ENCODE measurements at regions not wholly inside any gene's neighbourhood (a gene's known extent, or its start where the extent isn't known, plus 50 kb on each side); places are given as distances from the start of the nearest gene placed in this dataset.

DNA sequence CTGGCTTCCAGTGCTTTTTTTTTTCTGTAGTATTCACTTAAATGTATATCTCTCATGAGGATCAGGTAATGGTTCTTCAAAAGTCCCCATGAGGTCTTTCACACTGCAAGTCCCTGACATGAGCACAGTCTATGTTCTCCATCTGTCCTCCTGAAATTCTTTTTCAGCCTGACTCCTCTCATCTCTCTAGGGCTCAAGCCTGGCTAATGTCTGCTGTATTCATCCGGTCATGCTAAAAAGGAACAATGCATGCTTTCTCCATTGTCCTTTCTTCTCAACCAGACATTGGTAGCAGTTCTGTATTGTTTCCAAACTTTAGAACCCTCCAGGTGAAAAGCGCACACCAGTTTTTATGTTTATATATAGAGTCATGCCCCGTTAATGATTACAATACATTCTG is 368.3 kb upstream of the OLFM3 start:
- CTCF ChIA-PET: no interaction called here
- no peaks in the 10 kb centered on the region for H3K27me3 Mint-ChIP-seq (ENCODE audit: insufficient read depth, unreplicated experiment)
- BruUV-seq (replicated peaks): no TSS peak
- H3K4me3 ChIP-seq (ENCODE audit: low read depth, low read length): no peak overlapping the region
- H3K9me3 ChIP-seq: no peaks in the 10 kb centered on the region
- intact Hi-C loops (cut with micrococcal nuclease; ENCODE audit: unreplicated experiment): no loop called here
- no peaks in the 10 kb centered on the region for H3K4me1 ChIP-seq
- no peaks in the 10 kb centered on the region for H3K36me3 ChIP-seq (ENCODE audit: control insufficient read depth, insufficient read depth, low read length)
- DNase-seq: no peak
- H3K27ac Mint-ChIP-seq (ENCODE audit: unreplicated experiment): no peak overlapping the region
- TF ChIP-seq, protein P1, sequence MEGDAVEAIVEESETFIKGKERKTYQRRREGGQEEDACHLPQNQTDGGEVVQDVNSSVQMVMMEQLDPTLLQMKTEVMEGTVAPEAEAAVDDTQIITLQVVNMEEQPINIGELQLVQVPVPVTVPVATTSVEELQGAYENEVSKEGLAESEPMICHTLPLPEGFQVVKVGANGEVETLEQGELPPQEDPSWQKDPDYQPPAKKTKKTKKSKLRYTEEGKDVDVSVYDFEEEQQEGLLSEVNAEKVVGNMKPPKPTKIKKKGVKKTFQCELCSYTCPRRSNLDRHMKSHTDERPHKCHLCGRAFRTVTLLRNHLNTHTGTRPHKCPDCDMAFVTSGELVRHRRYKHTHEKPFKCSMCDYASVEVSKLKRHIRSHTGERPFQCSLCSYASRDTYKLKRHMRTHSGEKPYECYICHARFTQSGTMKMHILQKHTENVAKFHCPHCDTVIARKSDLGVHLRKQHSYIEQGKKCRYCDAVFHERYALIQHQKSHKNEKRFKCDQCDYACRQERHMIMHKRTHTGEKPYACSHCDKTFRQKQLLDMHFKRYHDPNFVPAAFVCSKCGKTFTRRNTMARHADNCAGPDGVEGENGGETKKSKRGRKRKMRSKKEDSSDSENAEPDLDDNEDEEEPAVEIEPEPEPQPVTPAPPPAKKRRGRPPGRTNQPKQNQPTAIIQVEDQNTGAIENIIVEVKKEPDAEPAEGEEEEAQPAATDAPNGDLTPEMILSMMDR (IDR thresholded peaks at IDR 0.05; ENCODE audit: insufficient read depth in 1 of 2, low read depth in 1 of 2, low read length in 1 of 2, severe bottlenecking in 1 of 2, unreplicated experiment in 1 of 2): no peak
- H3K4me3 Mint-ChIP-seq (ENCODE audit: unreplicated experiment): no peak overlapping the region
- POLR2A ChIA-PET: no interaction called here
- H3K27me3 ChIP-seq (replicated peaks; ENCODE audit: control insufficient read depth, insufficient read depth, low read length): no peaks in the 10 kb centered on the region
- H3K9me3 Mint-ChIP-seq (ENCODE audit: unreplicated experiment): no peaks in the 10 kb centered on the region
- no peaks in the 10 kb centered on the region for H3K36me3 Mint-ChIP-seq (ENCODE audit: insufficient read depth, unreplicated experiment)
- no peaks in the 10 kb centered on the region for H3K4me1 Mint-ChIP-seq (ENCODE audit: low read depth, unreplicated experiment)

GRCh38 chr1:102336602-102337001 is 339.9 kb upstream of the OLFM3 start:
- no peaks in the 10 kb centered on the region for H3K27me3 ChIP-seq (replicated peaks; ENCODE audit: control insufficient read depth, insufficient read depth, low read length)
- no peaks in the 10 kb centered on the region for H3K4me1 ChIP-seq
- no peaks in the 10 kb centered on the region for H3K4me1 Mint-ChIP-seq (ENCODE audit: low read depth, unreplicated experiment)
- no peak for DNase-seq
- H3K9me3 ChIP-seq: no peaks in the 10 kb centered on the region
- no peak overlapping the region for H3K4me3 ChIP-seq (ENCODE audit: low read depth, low read length)
- ChIA-PET POLR2A (no interaction called here), CTCF (no interaction called here)
- H3K27me3 Mint-ChIP-seq (ENCODE audit: insufficient read depth, unreplicated experiment): no peaks in the 10 kb centered on the region
- no TSS peak for BruUV-seq (replicated peaks)
- TF ChIP-seq, protein P1 (IDR thresholded peaks at IDR 0.05; ENCODE audit: insufficient read depth in 1 of 2, low read depth in 1 of 2, low read length in 1 of 2, severe bottlenecking in 1 of 2, unreplicated experiment in 1 of 2): no peak
- H3K36me3 ChIP-seq (ENCODE audit: control insufficient read depth, insufficient read depth, low read length): no peaks in the 10 kb centered on the region
- no peak overlapping the region for H3K27ac Mint-ChIP-seq (ENCODE audit: unreplicated experiment)
- H3K36me3 Mint-ChIP-seq (ENCODE audit: insufficient read depth, unreplicated experiment): no peaks in the 10 kb centered on the region
- no peaks in the 10 kb centered on the region for H3K9me3 Mint-ChIP-seq (ENCODE audit: unreplicated experiment)
- H3K4me3 Mint-ChIP-seq (ENCODE audit: unreplicated experiment): no peak overlapping the region
- intact Hi-C loops (cut with micrococcal nuclease; ENCODE audit: unreplicated experiment): no loop called here

- TF ChIP-seq, protein P1 (IDR thresholded peaks at IDR 0.05; ENCODE audit: insufficient read depth in 1 of 2, low read depth in 1 of 2, low read length in 1 of 2, severe bottlenecking in 1 of 2, unreplicated experiment in 1 of 2): no peak
- Mint-ChIP-seq H3K27me3 (ENCODE audit: insufficient read depth, unreplicated experiment) (no peaks in the 10 kb centered on the region), H3K27ac (ENCODE audit: unreplicated experiment) (no peak overlapping the region), H3K4me1 (ENCODE audit: low read depth, unreplicated experiment) (no peaks in the 10 kb centered on the region), H3K4me3 (ENCODE audit: unreplicated experiment) (no peak overlapping the region), H3K36me3 (ENCODE audit: insufficient read depth, unreplicated experiment) (no peaks in the 10 kb centered on the region), H3K9me3 (ENCODE audit: unreplicated experiment) (no peaks in the 10 kb centered on the region)
- no peak for DNase-seq
- ChIA-PET CTCF (no interaction called here), POLR2A (no interaction called here)
- Histone ChIP-seq H3K4me3 (ENCODE audit: low read depth, low read length) (no peak overlapping the region), H3K27me3 (replicated peaks; ENCODE audit: control insufficient read depth, insufficient read depth, low read length) (no peaks in the 10 kb centered on the region), H3K4me1 (no peaks in the 10 kb centered on the region), H3K36me3 (ENCODE audit: control insufficient read depth, insufficient read depth, low read length) (no peaks in the 10 kb centered on the region), H3K9me3 (no peaks in the 10 kb centered on the region)
- intact Hi-C loops (cut with micrococcal nuclease; ENCODE audit: unreplicated experiment): no loop called here
- BruUV-seq (replicated peaks): no TSS peak
Observed at GRCh38 chr1:102318104-102318806, 321.5 kb upstream of the OLFM3 start.

All from Caco-2 (cell line).